ENCODE measurements at regions not wholly inside any gene's neighbourhood (a gene's known extent, or its start where the extent isn't known, plus 50 kb on each side); places are given as distances from the start of the nearest gene placed in this dataset.
"Not testable (repeated sequence)": the region's sequence is repeated elsewhere in the genome, so short reads cannot be mapped to it uniquely, and the experiment has no call there.

DNA sequence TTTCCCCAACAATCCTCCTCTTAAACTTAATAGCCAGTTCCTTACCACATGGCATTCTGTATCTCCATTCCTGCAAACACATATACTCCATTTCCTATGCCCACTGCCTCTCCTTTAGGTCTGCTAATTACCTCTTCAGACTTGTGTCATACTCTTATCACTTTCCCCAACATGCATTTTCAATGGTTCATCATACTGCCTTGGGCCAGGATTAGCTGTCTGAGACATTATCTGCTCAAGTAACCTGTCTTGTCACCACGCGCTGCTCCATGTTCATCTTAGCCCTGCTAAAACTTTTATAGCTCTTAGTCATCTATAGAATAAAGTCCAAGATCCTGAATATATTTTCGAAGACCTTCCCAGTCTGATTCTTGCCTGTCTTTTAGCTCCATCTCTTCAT is 224.1 kb upstream of the GK2 start:
- DNase-seq = no peak
- in situ Hi-C loops (cut with MboI; ENCODE audit: low pct_unique_long_range_greater_than_20kb, low sequenced_read_pairs) = no loop called here

DNA sequence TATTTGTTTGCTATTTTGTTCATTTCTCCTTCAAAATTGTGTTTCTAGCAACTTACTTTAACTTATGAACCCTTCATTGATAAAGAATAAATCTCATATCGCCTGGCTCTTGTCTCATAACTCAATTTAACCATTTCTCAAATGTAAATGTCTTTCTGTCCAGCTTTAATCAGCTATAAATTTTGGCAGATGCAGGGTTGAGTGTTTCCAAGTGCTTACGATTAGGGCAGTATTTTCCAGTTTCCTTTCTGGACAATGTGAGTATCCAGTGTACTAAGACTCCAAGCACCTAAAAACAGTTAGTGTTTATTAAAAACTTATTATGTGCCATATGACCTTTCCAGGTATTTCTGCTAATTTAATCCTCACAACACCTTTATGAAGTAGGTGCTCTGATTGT is 218.6 kb upstream of the GK2 start:
- in situ Hi-C loops (cut with MboI; ENCODE audit: low pct_unique_long_range_greater_than_20kb, low sequenced_read_pairs) = no loop called here
- no peak for DNase-seq

DNA sequence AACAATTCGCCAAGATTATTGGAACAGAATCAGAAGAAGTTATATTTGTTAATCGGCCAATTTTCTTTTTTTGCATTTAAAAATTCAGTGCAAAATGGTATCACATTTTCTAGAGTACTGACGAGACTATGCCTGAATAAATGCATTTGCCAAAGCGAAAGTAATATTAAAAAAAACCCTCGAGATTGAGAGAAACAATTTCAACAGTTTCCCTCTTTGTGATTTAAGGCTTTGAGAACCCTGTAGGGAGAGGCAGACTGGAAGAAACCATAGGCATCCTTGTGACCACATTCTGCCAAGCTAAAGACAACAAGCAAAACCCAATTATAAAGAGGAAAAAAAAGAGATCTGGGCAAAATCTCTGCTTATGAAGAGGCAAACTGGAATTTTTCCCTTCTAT is 218.1 kb upstream of the GK2 start:
- in situ Hi-C loops (cut with MboI; ENCODE audit: low pct_unique_long_range_greater_than_20kb, low sequenced_read_pairs) = no loop called here
- DNase-seq = no peak

DNA sequence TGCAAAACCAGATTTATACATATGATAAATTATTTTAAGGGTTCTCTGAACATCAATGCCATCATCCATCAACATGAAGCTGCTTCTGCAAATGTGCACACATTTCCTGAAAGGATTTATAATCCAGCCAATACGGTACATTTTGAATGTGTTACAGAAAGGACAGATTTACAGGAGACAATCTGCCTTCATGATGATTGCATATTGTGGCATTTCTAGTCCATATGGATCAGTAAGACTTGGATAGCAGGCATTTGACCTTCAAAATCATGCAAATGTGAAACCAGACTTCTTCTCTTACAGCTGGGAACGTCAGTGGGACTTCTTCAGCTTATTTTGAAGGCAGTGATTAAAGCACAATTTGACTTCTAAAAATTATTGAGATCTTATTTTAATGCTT is 217.3 kb upstream of the GK2 start:
- in situ Hi-C loops (cut with MboI; ENCODE audit: low pct_unique_long_range_greater_than_20kb, low sequenced_read_pairs) = no loop called here
- DNase-seq = no peak

DNA sequence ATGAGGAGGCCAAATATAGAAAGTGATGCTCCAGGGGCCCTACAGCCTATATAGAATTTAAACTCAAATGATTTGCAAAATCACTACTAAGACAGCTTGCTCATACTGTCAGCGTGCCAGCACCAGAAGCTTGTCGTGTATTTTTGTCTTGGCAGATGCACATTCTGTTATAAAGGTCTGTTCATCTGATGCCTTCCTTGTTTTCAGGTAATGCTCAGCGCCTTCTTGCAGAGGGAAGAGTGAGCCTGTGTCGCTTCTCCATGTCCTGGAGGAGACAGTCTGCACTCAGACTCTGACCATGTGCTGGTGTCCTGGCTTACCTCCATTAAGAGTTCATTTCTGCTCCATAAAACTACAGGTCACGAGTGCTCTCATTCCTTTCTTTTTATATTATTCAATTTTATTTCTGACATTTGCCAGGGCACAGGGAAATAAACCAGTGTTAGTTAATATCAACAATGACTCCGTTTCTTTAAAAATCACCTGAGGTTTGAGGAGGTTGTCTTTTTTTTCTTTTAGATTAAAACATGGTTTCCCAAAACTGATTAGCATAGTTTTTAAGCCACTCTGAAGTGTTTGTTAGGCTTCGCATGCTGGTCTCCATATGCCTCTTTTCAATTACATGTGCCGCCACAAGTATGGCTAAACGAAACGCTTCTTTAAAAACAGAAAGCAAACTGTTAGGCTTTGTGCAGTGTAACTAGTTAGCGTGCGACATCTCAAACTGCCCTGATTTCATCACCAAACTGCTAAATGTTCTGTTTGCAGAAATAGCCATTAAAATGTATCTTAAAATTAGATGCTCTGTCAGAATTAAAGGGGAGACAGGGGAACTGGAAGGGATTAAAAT is 215.2 kb upstream of the GK2 start:
- no peak for DNase-seq

DNA sequence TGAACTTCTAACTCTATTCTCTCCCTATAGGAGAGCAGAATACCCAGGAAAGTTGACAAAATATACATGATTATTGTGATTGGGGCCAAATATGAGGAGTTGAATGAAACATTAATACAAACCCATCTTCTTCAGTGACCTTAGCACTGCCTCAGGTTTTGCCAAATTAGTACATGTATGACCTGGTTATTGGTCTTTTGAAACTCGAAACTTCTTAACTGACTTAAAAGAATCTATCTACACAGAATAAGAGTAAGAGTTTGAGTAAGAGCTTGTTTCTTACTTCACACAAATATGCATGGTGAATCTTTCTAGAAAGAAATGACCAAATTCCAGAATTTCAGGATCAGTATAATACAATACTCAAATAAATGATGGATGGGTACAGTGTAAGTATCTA is 213.0 kb upstream of the GK2 start:
- no peak for DNase-seq
- in situ Hi-C loops (cut with MboI; ENCODE audit: low pct_unique_long_range_greater_than_20kb, low sequenced_read_pairs) = no loop called here

More for the DNA sequence above, 215.2 kb upstream of the GK2 start:
- in situ Hi-C loops (cut with MboI; ENCODE audit: low pct_unique_long_range_greater_than_20kb, low sequenced_read_pairs) = no loop called here

DNA sequence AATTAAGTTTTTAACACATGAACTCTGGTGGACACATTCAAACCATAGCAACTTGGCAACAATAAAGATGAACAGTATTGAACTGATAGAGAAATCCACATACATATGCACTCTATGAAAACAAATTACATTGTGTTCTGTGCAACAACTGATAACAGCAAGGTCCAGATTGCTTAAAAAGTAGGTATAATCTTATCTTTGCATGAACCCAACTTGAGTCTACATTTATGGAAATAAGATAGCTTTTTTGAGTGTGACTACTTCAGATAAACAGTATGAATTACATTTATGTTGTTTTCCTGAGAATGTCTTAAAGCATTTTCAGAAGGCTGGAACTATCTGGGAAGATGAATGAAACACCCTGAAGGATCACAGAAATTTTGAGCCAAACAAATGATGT is 212.6 kb upstream of the GK2 start:
- in situ Hi-C loops (cut with MboI; ENCODE audit: low pct_unique_long_range_greater_than_20kb, low sequenced_read_pairs) = no loop called here
- DNase-seq = no peak

DNA sequence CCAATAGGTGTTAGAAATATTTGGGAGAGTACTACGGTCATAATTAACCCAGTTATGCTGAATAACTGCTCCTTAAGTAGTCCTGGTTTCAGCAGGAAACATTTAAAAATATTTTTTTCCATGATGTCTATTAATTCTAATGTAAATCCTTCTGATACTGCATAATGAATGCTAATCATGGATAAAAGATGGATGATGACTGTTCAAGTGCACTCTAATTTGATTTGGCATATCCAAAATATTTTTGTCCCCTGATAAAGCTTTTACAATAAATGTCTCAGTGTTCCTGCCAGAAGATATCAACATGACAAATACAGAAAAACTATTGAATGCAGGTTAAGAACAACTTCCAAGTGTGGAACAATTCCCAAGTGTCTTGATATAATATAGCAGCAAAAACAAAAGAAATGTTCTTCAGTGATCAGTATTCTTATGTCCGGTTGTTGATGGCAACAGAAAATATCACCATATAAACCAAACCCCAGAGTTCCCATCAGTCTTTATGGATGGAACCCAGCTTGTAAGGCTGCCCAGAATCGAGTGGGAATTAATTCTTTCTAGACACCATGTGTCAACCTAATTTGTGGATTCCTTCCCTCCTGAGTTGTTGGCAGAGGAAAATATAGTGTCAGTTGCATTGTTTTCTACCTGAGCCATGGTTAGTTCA is 205.4 kb upstream of the GK2 start:
- in situ Hi-C loops (cut with MboI; ENCODE audit: low pct_unique_long_range_greater_than_20kb, low sequenced_read_pairs) = no loop called here
- no peak for DNase-seq

DNA sequence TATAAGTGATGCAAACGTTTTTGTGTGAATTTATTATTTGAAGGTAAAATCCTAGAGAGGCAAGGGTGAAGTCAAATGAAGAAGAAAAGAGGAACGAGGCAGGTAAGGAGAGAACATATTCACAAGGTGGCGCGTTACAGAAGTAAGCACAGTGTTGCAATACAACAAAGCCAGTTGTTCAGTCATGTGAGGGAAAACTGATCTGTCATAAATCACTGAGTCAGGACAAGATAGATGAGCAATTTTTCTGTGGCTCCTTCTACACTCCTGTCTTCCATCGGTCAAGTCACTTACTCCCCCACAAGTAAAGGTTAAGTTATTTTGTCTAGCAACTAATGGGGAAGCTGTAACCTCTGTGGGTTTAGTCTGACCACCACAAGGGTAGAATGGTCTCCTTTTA is 203.0 kb upstream of the GK2 start:
- DNase-seq = peak; percentile 15
- in situ Hi-C loops (cut with MboI; ENCODE audit: low pct_unique_long_range_greater_than_20kb, low sequenced_read_pairs) = no loop called here

DNA sequence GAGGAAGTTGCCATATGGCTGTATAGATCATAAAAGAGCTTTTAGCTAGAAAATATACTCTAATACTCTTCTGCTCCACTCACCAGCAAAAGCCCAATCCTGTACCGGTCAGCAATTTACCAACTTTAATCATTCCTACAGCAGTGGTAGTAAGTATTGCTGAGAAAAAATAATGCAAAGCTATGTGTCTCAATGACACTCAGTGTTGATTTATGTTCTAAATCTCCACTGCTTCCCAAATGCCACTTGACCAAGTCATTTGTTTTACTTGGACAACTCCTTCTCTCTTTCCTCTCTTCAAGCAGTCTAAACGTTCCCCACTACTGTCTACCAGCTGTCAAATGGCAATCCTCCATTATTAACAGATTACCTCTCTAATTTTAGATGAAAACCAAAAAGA is 201.8 kb upstream of the GK2 start:
- DNase-seq = peak; percentile 13
- in situ Hi-C loops (cut with MboI; ENCODE audit: low pct_unique_long_range_greater_than_20kb, low sequenced_read_pairs) = no loop called here

DNA sequence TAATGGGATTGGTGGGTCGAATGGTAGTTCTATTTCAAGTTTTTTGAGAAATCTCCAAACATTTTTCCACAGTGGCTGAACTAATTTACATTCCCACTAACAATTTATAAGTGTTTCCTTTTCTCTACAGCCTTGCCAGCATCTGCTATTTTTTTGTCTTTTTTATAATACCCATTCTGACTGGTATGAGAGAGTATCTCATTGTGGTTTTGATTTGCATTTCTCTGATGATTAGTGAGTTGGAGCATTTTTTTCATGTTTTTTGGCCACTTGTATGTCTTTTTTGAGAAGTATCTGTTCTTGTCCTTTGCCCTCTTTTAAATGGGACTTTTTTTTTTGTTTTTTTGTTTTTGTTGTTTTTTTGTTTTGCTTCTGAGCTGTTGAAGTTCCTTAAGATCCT is 200.0 kb upstream of the GK2 start:
- in situ Hi-C loops (cut with MboI; ENCODE audit: low pct_unique_long_range_greater_than_20kb, low sequenced_read_pairs) = no loop called here
- DNase-seq = no peak

DNA sequence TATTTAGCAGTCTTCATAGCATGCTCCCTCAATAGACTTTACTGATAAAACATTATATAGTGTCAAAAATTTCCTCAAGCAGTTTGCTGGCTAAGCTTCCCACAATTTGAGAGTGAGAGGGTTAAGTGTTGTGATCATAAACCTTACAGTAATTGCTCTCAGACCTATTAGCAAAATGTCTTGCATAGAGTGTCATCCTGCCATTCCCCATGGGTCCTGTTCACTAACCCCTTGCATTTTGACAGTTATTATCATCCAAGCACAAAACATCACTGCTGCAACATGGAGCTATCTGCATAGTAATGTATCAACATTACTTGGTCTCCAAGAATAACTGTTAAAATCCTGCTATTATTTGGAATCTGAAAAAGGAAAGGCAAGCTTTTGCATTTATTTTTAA is 196.1 kb upstream of the GK2 start:
- DNase-seq = no peak
- in situ Hi-C loops (cut with MboI; ENCODE audit: low pct_unique_long_range_greater_than_20kb, low sequenced_read_pairs) = no loop called here

DNA sequence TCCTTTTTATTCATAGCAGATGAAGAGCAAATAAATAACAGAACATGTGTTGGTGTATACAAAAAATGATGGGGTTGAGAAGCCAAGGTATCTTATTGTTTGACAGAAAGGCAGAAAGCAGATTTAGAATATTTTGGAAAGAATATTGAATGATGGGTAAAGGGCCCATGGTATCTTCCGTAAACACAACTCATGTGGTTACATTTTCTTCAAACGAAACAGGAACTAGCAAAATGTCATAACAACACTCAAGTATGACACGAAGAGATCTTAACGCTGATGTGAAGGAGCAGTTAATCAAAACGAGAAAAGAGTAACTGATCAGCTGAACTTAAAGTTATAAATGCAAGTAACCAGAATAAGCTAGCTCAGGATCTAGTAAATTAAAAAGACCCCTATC is 195.7 kb upstream of the GK2 start:
- in situ Hi-C loops (cut with MboI; ENCODE audit: low pct_unique_long_range_greater_than_20kb, low sequenced_read_pairs) = no loop called here
- peak; percentile 72 for DNase-seq

DNA sequence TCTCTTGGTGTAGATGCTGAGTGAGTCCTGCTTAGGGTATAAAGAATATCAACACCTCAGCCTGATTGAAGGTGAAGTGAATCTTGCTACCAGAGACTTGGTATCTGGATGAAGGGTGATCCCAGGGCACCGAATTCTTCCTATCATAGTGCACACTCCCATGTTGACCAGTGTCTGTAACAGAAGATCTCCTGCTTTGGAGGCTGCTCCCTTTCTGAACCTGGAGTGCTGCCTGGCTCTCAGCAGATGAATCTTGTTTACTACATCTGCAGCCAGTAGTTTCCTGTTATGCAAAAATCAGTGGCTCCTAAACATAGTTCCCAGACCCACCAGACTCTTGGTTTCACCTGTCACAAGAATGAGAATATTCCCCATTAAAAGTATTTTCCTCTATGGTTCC is 191.7 kb upstream of the GK2 start:
- DNase-seq = no peak
- in situ Hi-C loops (cut with MboI; ENCODE audit: low pct_unique_long_range_greater_than_20kb, low sequenced_read_pairs) = no loop called here

DNA sequence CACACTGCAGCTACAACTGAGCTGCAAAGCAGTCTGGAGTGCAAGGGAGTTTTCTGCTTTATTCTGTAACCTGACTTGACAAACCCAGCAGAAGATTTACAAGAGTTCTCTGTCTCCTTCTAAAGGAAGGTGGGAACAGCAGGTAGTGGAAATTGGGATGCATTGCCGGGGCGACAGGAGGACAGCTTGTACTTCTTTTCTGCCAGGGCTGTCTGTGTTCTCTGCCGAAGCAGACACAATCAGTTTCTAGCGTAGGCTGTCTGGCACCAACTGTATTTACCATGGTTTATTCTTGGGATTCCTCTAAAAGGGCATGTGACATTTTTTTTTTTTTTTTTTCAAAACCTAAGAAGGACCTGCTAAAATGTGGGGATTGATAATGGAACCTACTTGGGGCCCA is 190.8 kb upstream of the GK2 start:
- in situ Hi-C loops (cut with MboI; ENCODE audit: low pct_unique_long_range_greater_than_20kb, low sequenced_read_pairs) = no loop called here
- DNase-seq = no peak

DNA sequence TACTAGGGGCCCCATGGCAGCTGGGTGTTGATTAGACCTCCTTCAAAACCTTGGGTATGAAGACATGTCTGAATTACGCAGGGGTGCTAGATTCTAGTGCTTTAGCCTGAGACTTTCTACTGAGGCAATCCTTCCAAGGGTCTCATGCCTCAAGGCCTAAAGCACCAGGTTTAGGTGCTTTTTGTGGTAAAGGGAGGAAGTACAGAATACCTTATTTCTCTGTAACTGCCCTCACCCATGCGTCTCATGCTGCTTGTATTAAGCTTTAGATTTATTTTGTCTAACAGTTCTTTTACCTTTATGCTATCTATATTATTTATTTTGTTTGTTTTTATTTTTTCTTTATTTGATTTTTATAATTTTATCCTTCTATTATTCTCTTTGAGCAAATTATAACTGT is 190.2 kb upstream of the GK2 start:
- no peak for DNase-seq
- in situ Hi-C loops (cut with MboI; ENCODE audit: low pct_unique_long_range_greater_than_20kb, low sequenced_read_pairs) = no loop called here

DNA sequence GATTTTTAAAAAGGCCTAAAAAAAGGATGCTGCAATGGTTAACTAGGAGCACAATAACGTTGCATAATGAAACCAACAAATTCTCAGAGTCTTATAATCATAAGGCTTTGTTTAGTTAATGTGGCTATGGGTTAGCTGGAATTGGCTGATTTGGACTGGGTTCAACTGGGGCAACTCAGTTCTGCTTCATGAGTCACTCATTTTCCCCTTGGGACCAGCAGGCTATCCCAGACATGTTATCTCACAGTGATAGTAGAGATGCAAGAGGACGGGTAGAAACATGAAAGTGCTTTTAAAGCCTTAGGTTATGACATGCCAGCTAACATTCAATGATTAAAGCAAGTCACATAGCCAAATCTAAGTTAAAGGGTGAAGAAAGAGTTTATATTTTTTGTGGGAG is 189.2 kb upstream of the GK2 start:
- in situ Hi-C loops (cut with MboI; ENCODE audit: low pct_unique_long_range_greater_than_20kb, low sequenced_read_pairs) = no loop called here
- no peak for DNase-seq

DNA sequence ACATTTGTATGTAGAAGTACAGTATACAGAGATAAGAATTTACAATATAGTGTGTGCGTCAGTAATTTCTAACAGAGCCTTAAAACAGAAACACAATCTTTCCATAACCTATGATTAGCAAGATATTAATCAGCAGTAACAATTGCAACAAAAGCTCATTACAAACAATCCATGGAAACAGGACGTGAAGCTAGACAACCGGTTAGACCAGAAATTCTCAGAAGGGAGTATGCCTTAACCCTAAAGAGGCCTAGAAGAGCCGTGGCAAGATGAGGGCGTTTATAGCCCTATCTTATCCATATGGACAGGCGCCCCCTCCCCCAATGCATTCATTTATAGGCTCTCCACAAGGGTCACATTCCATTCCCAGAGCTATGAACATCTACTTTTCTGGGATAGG is 184.2 kb upstream of the GK2 start:
- in situ Hi-C loops (cut with MboI; ENCODE audit: low pct_unique_long_range_greater_than_20kb, low sequenced_read_pairs); DNase-seq: not testable (repeated sequence)

DNA sequence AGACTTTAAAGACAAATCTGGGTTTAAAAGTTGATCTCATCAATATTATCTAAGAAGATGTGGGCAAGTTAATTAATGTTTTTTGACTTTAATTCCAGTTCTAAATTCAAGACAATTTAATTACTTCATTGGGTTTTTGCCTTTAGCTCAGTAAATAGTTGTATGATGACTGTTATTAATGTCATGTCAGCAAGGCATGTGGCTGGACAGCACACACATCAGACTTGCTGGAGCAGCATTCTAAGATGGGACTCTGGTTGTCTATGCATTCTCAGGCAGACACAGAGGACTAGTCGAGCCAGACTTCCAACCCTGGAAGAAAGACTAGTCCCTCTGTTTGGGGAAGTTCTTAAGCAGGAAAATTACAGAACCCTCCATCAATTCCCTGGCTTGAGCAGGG is 180.7 kb upstream of the GK2 start:
- DNase-seq = no peak
- in situ Hi-C loops (cut with MboI; ENCODE audit: low pct_unique_long_range_greater_than_20kb, low sequenced_read_pairs) = no loop called here

DNA sequence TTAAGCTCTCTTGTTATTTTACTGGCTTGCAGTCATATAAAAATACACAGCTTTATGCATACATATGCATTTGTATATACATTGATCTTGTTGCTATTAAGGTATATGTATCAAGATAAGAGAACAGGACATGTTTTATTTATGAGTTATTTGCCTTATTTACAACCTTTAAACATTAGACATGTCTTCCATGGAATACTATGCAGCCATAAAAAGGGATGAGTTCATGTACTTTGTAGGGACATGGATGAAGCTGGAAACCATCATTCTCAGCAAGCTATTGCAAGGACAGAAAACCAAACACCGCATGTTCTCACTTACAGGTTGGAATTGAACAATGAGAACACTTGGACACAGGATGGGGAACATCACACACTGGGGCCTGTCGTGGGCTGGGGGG is 179.2 kb upstream of the GK2 start:
- DNase-seq; in situ Hi-C loops (cut with MboI; ENCODE audit: low pct_unique_long_range_greater_than_20kb, low sequenced_read_pairs): not testable (repeated sequence)

DNA sequence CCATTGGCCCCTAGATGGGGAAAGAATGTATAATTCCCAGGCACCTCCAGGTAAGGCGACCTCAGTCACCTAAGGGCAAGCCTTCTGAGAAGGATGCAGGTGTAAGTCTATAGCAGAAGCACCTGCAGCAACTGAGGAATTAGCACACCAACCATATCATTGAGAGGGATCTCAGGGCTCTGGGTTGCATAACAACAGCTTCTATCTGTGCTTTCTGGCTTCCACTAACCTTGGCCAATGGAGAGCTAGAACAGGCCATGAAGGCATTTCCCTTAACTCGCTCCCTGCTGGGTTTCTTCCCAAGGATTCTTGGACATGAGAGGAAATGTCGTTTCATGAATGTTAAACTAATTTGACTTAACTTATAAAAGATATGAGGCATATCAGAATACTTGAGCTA is 177.8 kb upstream of the GK2 start:
- in situ Hi-C loops (cut with MboI; ENCODE audit: low pct_unique_long_range_greater_than_20kb, low sequenced_read_pairs) = no loop called here
- no peak for DNase-seq

Measured in KBM-7 (cell line).